ENCODE measurements at regions not wholly inside any gene's neighbourhood (a gene's known extent, or its start where the extent isn't known, plus 50 kb on each side); places are given as distances from the start of the nearest gene placed in this dataset.

DNA sequence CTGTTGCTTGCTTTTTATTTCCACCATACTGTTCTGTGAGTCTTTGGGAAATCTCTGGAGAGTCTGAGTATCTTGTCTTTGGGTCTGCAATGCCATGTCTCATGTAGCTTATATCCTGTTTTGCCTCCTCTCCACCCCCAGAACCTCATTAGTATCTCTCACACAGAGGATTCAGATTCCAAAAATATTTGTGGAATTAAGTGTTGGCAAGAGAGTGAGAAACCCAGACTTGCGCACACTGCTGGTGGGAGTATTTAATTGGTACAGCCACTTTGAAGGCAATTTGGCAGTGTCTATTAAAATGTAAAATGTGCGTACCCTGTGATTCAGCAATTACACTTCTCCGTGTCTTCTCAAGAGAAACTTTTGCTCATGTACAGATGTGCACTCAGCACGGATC, 68.6 kb downstream of the ZNF621 start:
- no peak overlapping the region for H3K4me3 Mint-ChIP-seq
- no peak overlapping the region for H3K27ac ChIP-seq
- peaks cover 10% of the 10 kb centered on the region for H3K4me1 Mint-ChIP-seq
- H3K36me3 ChIP-seq = no peaks in the 10 kb centered on the region
- no peak overlapping the region for H3K4me3 ChIP-seq
- no peak overlapping the region for H3K27ac Mint-ChIP-seq
- H3K4me1 ChIP-seq = no peaks in the 10 kb centered on the region
- H3F3A ChIP-seq (ENCODE audit: low read depth) = no peaks in the 10 kb centered on the region
- H3K9me3 Mint-ChIP-seq = no peaks in the 10 kb centered on the region
- H3K27me3 ChIP-seq = no peaks in the 10 kb centered on the region
- no peak overlapping the region for H2AFZ ChIP-seq (replicated peaks)
- H3K27me3 Mint-ChIP-seq (ENCODE audit: insufficient read depth, low read depth) = peaks cover 8% of the 10 kb centered on the region
- TF ChIP-seq EZH2phosphoT487 (IDR thresholded peaks at IDR 0.05) = no peak
- TF ChIP-seq, protein P1, sequence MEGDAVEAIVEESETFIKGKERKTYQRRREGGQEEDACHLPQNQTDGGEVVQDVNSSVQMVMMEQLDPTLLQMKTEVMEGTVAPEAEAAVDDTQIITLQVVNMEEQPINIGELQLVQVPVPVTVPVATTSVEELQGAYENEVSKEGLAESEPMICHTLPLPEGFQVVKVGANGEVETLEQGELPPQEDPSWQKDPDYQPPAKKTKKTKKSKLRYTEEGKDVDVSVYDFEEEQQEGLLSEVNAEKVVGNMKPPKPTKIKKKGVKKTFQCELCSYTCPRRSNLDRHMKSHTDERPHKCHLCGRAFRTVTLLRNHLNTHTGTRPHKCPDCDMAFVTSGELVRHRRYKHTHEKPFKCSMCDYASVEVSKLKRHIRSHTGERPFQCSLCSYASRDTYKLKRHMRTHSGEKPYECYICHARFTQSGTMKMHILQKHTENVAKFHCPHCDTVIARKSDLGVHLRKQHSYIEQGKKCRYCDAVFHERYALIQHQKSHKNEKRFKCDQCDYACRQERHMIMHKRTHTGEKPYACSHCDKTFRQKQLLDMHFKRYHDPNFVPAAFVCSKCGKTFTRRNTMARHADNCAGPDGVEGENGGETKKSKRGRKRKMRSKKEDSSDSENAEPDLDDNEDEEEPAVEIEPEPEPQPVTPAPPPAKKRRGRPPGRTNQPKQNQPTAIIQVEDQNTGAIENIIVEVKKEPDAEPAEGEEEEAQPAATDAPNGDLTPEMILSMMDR (IDR thresholded peaks at IDR 0.05) = no peak
- TF ChIP-seq EZH2 (IDR thresholded peaks at IDR 0.05) = no peak
- no peaks in the 10 kb centered on the region for H3K79me2 ChIP-seq (ENCODE audit: low read depth)
- H3K9me3 ChIP-seq (ENCODE audit: low read depth) = no peaks in the 10 kb centered on the region
- no peaks in the 10 kb centered on the region for H3K36me3 Mint-ChIP-seq
- H3K4me2 ChIP-seq = no peak overlapping the region
- H4K20me1 ChIP-seq (ENCODE audit: low read depth) = no peaks in the 10 kb centered on the region
- no peak overlapping the region for H3K9ac ChIP-seq
- no peak for DNase-seq (ENCODE audit: low spot score)

DNA sequence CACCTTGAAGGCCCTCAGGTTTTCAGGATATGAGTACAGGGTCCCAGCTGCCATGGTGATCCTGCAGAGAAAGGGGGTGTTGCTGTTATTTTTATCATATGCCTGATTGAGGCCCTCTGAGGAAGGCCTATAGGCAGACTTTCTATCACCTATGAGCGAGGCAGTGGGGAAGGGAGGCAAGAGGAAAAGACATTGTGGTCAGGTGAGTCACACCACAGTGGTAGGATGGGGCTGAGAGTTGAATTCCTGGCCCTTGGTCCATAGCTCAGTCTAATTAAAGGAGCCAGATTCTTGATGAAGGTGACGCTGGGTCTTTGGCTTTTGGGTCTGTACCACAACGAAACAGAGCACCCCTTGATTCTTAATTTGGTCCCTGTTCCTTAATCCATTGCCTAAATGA, 72.7 kb downstream of the ZNF621 start:
- Histone ChIP-seq H3K9me3 (ENCODE audit: low read depth) (no peaks in the 10 kb centered on the region), H3K4me2 (no peak overlapping the region), H3K27ac (no peak overlapping the region), H3F3A (ENCODE audit: low read depth) (no peaks in the 10 kb centered on the region), H3K36me3 (no peaks in the 10 kb centered on the region), H3K4me1 (no peaks in the 10 kb centered on the region), H3K9ac (no peak overlapping the region), H4K20me1 (ENCODE audit: low read depth) (no peaks in the 10 kb centered on the region), H2AFZ (replicated peaks) (no peak overlapping the region), H3K79me2 (ENCODE audit: low read depth) (no peaks in the 10 kb centered on the region), H3K27me3 (no peaks in the 10 kb centered on the region), H3K4me3 (no peak overlapping the region)
- H3K9me3 Mint-ChIP-seq = no peaks in the 10 kb centered on the region
- H3K4me1 Mint-ChIP-seq = peaks cover 6% of the 10 kb centered on the region
- H3K27me3 Mint-ChIP-seq (ENCODE audit: insufficient read depth, low read depth) = peaks cover 2% of the 10 kb centered on the region
- H3K27ac Mint-ChIP-seq = peak overlapping the region; percentile 38
- no peak overlapping the region for H3K4me3 Mint-ChIP-seq
- DNase-seq (ENCODE audit: low spot score) = no peak
- H3K36me3 Mint-ChIP-seq = no peaks in the 10 kb centered on the region
- TF ChIP-seq, protein P1 (IDR thresholded peaks at IDR 0.05) = no peak
- TF ChIP-seq EZH2 (IDR thresholded peaks at IDR 0.05) = no peak
- TF ChIP-seq EZH2phosphoT487 (IDR thresholded peaks at IDR 0.05) = no peak

DNA sequence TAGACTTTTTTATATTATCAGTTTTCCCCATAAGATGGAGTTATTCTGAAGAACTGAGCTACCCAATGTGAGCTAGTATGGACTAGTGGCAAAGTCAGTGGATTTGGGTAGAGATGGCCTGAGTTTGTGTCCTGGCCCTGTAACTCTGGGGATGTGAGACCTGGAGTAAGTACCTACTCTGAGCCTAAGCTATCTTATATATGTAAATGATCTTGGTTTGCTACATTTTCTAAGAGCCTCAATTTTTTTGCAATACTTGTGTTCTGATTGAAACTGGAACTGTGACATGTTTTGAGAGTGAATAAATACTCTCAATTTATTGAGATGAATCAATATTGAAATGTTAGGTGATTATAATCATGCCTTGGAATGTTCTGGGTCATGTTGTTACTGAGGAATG, 73.6 kb downstream of the ZNF621 start:
- no peak overlapping the region for H3K9ac ChIP-seq
- H3K4me3 Mint-ChIP-seq = no peak overlapping the region
- no peaks in the 10 kb centered on the region for H3K36me3 ChIP-seq
- H2AFZ ChIP-seq (replicated peaks) = no peak overlapping the region
- H3K4me2 ChIP-seq = no peak overlapping the region
- peaks cover 4% of the 10 kb centered on the region for H3K4me1 Mint-ChIP-seq
- H3K79me2 ChIP-seq (ENCODE audit: low read depth) = no peaks in the 10 kb centered on the region
- H3K9me3 Mint-ChIP-seq = no peaks in the 10 kb centered on the region
- peaks cover 2% of the 10 kb centered on the region for H3K27me3 Mint-ChIP-seq (ENCODE audit: insufficient read depth, low read depth)
- H3K27me3 ChIP-seq = no peaks in the 10 kb centered on the region
- DNase-seq (ENCODE audit: low spot score) = no peak
- H3K4me1 ChIP-seq = no peaks in the 10 kb centered on the region
- H3K27ac ChIP-seq = no peak overlapping the region
- H3K27ac Mint-ChIP-seq = no peak overlapping the region
- TF ChIP-seq EZH2 (IDR thresholded peaks at IDR 0.05) (no peak), EZH2phosphoT487 (IDR thresholded peaks at IDR 0.05) (no peak)
- TF ChIP-seq, protein P1 (IDR thresholded peaks at IDR 0.05) = no peak
- H3F3A ChIP-seq (ENCODE audit: low read depth) = no peaks in the 10 kb centered on the region
- no peaks in the 10 kb centered on the region for H4K20me1 ChIP-seq (ENCODE audit: low read depth)
- no peak overlapping the region for H3K4me3 ChIP-seq
- H3K9me3 ChIP-seq (ENCODE audit: low read depth) = no peaks in the 10 kb centered on the region
- H3K36me3 Mint-ChIP-seq = no peaks in the 10 kb centered on the region

All from neural progenitor cell (in vitro differentiated cells).